Epithelial cell of esophagus (primary cell): ENCODE measurements at regions not wholly inside any gene's neighbourhood (a gene's known extent, or its start where the extent isn't known, plus 50 kb on each side); places are given as distances from the start of the nearest gene placed in this dataset.
A peak's percentile ranks its signal among the peaks of the same experiment; 100 is the strongest.
"Not testable (repeated sequence)": the region's sequence is repeated elsewhere in the genome, so short reads cannot be mapped to it uniquely, and the experiment has no call there.

Source experiments
- DNase-seq: peaks from one replicate; pipeline ENCODE4 v3.0.0; 2010; ENCODE audit warnings: low read depth
- H3K4me3 ChIP-seq: 2 replicates; pipeline ENCODE4 v1.5.1; 2011; ENCODE audit warnings: mild to moderate bottlenecking, low read length, control low read depth
- CTCF ChIP-seq: IDR thresholded peaks from 2 replicates; pipeline ENCODE4 v1.5.1; 2011; ENCODE audit warnings: low read depth, mild to moderate bottlenecking, low read length, control low read depth, inconsistent platforms; ENCODE audit not compliant: insufficient read depth; ENCODE audit errors: missing control alignments

DNA sequence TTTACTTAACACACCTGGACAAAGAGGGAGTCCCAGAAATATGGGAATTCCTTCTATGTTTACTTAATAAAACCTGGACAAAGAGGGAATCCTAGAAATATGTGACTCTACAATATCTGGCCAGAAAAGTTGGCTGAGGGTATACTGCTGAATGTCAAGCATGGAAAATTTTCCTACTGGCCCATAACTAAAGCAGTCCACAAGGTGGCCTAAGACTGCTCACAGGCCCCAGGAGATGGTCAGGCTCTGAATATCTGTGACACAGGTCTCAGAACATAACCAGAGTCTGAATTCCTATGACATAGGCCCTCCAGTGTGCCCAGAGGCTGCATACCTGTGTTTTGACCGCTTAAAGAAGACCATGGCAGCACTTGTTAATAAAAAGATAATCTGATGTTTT, 578.2 kb upstream of the NRSN1 start:
- peak; percentile 24 for TF ChIP-seq CTCF
- H3K4me3 ChIP-seq = no peak overlapping the region
- DNase-seq = peak; percentile 9

DNA sequence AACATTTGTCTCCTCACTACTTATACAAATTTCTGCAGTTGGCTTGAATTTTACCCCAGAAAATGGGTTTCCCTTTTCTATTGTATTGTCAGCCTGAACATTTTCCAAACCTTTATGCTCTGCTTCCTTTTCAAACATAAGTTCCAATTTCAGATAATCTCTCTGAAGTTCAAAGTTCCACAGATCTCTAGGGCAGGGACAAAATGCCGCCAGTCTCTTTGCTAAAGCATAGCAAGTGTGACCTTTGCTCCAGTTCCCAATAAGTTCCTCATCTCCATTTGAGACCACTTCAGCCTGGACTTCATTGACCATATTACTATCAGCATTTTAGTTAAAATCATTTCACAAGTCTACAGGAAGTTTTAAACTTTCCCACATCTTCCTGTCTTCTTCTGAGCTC, 571.1 kb upstream of the NRSN1 start:
- H3K4me3 ChIP-seq, DNase-seq: not testable (repeated sequence)

GRCh38 chr6:23559587-23560343, 566.2 kb upstream of the NRSN1 start:
- no peak for DNase-seq
- H3K4me3 ChIP-seq = no peak overlapping the region
- no peak for TF ChIP-seq CTCF

GRCh38 chr6:23561732-23562131, 564.3 kb upstream of the NRSN1 start:
- TF ChIP-seq CTCF = no peak
- no peak for DNase-seq
- no peak overlapping the region for H3K4me3 ChIP-seq

GRCh38 chr6:23562554-23562953, 563.5 kb upstream of the NRSN1 start:
- DNase-seq = no peak
- no peak overlapping the region for H3K4me3 ChIP-seq
- no peak for TF ChIP-seq CTCF

DNA sequence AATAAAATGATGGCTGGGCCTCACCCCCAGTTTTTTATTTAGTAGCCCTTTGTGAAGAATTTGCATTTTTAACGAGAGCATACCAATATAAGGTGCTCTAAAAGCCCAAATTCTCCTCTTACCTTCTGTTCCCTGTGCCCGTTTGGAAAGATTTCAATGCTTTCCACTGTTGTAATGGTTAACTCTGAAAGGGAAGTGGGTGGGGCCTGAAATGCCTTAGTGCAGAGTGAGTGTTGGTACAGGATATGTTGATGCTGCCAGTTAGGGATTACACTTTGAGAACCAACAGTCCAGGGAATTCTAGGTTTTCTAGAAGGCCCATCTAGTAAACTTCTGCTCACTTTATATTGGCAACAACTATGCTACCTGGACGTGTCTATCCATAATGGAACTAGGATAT, 562.7 kb upstream of the NRSN1 start:
- no peak overlapping the region for H3K4me3 ChIP-seq
- TF ChIP-seq CTCF = no peak
- DNase-seq = no peak

DNA sequence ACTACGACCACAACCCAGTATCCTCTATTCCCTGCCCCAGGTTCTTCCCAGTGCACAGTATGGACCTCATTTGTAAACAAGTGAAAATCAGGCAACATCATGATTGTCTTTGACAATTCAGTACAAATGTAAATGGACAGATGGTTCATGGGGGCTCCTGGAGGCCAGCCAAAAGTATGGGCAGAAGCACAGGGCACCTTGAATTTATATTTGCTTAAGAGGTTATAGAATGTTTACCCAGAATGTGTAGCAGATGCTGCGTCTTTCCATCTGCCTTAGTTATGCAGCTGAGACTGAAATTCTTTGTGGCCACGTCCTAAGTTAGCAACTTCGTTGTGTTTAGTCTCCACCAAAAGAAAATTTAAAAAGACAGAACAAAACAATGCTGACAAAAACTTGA, 559.6 kb upstream of the NRSN1 start:
- no peak for TF ChIP-seq CTCF
- DNase-seq = no peak
- no peak overlapping the region for H3K4me3 ChIP-seq

GRCh38 chr6:23568292-23568691, 557.7 kb upstream of the NRSN1 start:
- DNase-seq = no peak
- H3K4me3 ChIP-seq = no peak overlapping the region
- no peak for TF ChIP-seq CTCF
